CD4-positive, alpha-beta T cell treated with Interleukin-10 for 1 hour (primary cell): ENCODE measurements at regions not wholly inside any gene's neighbourhood (a gene's known extent, or its start where the extent isn't known, plus 50 kb on each side); places are given as distances from the start of the nearest gene placed in this dataset.

Experiments used
- DNase-seq: peaks from one replicate; pipeline ENCODE4 v3.0.0-alpha.2; 2020

DNA sequence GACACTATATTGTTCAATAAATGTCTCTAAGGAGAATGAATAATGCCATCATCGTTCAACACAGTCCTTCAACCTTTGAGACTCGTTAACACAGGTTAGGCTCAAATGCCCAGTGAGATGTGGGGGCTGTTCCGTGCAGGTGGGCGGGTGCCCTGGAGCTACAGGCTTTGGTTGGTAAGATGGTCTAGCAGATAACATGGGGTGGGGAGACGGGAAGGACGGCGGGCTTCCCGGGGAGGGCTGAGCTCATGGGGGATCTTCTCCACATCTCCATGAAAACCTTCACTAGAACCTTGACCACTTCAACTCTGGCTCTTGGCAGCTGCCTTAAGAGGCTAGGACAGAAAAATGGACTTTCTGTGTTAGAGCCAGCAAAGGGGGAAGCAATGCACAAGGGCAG, 134.1 kb upstream of the TCERG1L start:
- no peak for DNase-seq

DNA sequence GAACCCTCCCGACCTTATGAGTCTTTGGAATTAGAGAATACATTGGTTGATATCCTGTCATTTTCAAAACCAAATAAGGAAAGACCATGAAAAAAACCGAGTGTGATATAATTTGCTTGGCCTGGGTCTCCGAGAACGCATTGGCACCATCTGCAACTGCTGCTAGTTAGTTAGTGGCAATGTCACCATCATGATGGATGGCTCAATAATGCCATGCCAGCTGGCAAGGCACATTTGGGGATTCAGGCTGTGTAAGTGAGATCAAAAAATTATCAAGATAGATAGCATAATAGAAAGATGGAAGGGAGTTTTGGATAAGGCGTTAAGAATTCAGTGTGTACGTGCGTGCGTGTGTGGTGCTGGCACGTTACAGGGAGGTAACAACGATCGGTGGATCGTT, 134.7 kb upstream of the TCERG1L start:
- DNase-seq, result no peak

DNA sequence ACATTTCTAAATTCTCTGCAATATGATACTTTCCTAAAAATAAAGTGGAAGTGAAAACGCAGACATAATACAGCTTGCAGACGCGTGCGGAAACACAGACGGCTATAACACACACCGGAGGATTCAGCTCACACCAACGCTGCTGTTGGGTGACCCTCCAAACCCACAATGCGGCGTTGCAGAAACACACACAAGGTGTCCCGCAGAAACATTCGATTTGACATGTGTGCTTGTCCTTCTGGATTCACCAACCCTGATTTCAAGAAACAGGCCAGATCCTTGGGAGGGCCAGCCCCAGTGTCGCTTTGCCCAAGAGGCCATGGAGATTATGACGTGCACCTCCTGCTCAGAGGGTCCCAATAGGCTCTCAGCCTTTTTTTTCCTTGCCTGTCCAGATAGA, 136.7 kb upstream of the TCERG1L start:
- DNase-seq, result no peak

DNA sequence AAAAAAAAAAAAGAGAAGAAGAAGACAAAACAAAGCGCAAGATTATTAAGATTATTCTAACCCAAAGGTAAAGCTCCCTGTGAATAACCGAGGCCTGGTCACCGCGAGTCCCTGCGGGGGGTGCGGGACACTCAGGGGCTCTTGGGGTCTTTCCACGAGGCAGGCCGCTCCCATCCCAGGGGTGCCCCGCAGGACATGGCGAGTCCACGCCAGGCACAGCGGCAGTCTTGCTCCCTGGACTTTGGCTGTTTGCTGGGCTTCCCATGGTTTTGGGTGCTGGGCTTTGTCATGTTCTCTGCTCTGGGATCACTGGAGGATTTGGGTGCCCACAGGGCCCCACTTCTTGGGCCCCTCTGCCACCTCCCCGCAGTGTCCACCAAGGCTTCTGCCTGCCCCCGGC, 137.4 kb upstream of the TCERG1L start:
- DNase-seq, result no peak

DNA sequence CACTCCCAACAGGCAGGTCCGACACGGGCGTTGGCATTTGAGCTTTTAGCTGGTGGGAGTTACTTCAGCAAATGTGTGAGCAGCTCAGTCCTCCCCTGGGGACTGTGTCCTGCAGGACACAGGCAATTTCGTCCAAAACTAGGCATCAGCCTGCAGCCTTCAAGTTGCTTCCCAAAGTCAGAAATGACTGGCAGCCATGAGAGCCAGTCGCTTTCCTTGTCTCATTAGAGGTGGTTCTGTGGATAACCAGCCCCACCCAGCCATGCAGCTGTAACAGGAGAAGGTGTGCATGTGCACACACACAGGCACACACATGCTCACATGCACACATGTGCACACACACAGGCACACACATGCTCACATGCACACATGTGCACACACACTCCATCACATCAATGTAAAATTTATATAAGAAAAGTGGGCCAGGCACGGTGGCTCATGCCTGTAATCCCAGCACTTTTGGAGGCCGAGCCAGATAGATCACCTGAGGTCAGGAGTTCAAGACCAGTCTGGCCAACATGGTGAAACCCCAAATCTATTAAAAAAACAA, 138.8 kb upstream of the TCERG1L start:
- no peak for DNase-seq

DNA sequence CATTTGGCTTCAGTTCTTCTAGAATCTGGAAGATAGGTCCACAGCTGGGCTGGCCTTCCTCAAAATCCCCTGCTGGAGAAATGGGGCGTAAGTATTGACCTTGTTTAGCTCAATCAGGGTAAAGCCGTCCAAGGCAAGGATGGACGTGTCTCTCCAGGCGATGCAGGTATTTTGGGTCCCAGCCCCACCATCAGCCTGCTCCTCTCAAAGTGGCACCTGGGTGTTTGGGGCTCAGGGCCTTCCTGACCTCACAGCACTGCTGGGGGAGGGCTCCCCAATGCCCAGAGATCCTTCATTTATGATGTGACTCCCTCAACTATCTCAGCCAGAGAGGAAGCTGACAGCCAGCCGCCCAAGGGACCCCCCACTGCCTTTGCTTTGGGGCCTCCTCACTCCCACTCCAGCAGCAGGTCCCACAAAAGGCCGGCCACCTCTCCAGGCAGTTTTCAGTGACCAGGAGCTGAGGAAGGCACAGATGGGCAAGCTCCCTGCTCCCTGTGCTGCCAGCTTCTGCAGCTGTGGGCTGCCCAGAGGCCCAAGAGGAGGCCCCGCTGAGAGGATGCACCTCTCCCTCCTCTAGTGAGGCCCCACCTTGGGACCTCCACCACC, 140.0 kb upstream of the TCERG1L start:
- no peak for DNase-seq

DNA sequence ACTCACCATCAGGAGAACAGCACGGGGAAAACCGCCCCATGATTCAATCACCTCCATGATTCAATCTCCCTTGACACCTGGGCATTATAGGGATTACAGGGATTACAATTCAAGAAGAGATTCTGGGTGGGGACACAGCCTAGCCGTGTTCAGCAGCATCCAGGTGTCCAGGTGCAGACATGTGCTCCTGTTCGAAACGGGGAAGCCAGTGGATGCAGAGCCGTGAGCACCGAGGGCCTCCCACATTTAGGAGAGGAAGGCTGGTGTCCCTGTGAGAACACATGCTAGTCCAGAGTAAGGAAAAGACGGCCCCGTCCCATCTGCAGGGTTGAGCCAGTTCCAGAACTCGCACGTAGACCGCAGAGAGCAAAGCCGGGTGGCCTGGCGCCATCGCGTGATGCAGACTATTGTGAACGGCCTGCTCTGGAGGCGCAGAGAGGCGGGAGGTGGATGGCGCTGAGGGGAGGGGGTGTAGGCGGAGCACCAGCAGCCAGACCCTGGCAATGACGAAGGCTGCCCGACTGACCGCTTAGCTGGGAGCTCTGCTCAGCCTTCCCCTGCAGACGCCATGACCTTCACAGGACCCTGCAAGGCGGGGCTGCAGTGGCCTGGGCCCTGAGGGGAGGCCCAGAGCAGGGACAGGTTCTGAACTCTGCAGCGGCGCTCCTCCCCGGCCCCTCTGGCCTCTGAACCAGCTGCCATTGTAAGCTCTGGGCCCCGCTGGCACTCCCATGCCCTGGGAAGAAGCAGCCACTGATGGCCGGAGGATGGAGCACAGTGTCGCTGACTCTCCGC, 141.6 kb upstream of the TCERG1L start:
- DNase-seq, result no peak

DNA sequence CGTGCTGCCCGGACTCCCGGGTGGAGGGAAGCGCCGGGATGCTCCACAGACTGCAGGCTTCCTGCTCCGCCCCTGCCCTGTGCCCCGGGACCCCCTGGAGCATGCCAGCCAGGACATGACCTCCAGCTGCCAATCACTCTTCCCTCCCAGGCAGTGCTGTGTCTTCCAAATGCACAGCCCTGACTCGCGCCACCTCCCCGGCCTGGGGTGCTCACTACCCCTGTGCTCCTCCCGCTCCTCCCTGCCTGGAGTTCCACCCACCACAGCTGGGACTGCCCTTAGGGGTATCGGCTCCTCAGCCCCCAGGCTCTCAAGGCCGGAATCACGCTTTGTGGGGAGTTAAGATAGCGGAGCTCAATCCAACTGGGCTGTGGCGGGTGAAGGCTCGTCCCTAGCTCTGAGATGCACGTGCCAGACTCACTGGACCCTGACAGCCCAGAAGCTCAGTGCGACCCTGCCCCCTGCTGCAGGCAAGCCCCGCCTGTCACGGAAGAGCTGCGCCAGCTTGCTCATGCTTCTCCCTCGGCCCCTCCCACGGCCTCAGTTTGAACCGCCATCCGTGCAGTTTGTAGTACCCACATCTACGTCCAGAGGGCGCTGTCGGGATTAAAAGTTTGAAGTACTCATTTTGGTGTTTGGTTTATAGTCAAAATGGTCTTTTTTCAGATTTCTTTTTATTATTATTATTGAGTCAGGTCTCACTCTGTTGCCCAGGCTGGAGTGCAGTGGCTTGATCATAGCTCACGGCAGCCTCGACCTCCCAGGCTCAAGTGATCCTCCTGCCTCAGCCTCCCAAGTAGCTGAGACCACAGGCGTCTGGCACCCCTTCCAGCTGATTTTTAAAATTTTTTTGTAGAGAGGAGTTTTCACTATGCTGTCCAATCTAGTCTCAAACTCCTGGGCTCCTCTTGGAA, 142.5 kb upstream of the TCERG1L start:
- peak; percentile 36 for DNase-seq

DNA sequence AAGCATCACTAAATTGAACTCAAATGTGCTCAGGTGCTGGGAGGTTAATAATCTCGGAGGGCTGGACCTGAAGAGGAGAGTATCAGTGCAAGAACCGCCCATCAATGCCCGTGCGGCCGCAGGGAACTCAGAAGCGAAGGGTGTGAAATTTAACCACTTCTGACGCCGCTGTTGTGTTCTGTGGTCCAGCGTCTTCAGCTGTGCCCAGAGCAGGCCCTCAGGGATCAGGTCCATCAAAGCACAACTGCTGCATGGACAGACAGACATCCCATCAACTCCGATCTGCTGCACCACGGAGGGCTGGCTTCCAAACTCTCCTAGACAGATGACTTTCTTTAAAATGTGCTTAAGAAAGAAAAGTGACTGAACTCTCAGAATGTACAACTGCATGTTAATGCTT, 144.9 kb upstream of the TCERG1L start:
- no peak for DNase-seq

DNA sequence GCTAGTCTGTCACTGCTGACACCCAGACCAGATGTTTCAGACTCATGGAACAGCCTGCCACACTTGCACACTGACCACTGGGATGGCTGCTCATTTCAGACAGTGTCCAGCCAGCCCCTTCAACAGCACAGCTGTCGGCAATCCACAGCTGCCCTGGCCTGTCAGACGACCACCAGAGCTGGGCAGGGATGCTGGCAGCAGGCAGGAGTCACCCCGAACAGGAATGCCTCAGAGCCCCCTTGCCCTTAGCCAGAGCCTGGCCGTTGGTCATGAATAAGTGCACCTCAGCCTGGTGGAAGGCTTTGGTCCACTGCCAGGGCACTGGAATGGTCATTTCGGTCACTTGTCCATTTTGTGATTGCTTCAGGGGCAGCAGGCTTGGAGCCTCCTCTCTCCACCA, 149.6 kb upstream of the TCERG1L start:
- no peak for DNase-seq

DNA sequence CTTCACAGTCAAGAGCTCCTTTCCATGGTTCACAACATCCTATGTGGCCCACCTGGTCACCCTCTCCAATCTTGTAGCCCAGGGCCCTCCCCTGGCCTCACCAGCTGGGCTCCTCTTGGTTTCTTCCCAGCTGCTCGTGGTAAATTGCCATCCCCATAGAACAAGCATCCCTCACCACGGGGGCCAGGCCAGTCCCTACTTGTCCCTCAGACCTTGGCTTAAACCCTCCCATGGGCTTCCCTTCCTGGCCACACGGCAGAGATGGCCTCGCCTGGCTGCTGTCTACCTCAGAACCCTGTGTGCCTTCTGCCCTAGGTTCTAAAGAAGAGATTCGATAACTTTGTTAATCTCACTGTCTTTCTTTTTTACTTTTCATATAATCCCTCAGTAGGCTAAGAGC, 153.3 kb upstream of the TCERG1L start:
- DNase-seq, result no peak

DNA sequence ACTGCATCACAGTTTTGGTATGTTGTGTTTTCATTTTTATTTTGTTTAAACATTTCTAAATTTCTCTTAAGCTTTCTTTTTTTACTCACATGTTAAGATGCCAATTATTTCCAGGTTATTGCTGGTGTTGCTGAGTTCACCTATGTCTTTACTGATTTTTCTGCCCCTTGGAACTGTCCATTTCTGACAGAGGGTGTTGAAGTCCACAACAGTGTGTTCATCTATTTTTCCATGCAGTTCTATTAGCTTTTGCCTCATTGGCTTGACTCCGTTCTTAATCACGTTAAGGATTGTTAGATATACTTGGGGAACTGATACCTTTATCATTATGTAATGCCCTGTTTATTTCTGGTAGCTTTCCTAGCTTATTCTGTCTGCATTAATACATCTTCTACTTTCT, 158.0 kb upstream of the TCERG1L start:
- DNase-seq, result no peak

DNA sequence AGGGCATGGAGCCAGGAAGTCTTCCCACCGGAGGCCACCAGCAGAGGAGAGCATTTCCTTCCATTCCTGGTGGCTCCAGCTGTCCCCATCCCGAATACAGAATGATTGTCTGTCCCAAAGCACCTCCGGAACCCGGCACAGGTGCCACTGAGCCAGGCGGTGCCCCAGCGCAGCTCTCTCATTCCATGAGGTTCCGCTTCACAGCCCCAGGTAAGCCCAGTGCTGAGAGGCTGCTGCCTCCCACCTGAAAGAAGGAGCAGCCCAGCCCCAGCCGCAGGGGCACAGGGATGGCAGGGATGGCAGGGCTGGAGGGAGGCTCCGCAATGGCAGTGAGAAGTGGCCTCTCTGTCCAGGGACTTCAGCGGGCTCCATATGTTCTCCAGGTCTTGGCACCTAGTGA, 162.1 kb upstream of the TCERG1L start:
- no peak for DNase-seq

DNA sequence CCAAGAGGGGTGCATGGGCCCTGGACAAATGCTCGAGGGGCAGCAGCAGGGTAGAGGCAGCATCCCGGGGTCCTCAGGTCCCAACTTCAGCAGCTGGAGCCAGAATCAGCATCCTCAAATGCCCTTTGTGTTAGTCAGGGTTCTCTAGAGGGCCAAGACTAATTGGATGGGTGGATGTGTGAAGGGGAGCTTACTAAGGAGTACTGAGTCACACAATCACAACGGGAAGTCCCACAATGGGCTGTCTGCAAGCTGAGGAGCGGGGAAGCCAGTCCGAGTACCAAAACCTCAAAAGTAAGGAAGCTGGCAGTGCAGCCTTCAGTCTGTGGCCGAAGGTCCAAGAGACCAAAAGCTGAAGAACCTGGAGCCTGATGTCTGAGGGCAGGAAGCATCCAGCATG, 162.9 kb upstream of the TCERG1L start:
- DNase-seq, result no peak

DNA sequence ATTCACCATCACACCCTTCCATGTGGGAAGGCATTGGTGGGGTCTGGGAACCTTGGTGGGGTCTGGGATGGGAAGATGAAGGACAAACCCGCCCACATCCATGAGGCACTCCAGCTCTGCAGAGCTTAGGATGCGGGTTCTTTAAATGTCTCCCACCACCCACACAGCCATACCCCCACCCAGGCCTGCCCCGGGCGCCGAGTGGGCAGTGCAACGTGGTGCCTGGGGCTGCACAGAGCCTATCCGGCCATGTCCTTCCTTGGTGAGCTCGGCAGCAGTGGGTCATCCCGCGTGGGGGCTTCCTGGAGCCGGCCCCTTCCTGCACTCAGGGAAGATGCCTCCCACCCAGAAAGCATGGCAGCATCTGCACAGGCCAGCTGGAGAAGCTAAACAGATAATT, 163.5 kb upstream of the TCERG1L start:
- no peak for DNase-seq

DNA sequence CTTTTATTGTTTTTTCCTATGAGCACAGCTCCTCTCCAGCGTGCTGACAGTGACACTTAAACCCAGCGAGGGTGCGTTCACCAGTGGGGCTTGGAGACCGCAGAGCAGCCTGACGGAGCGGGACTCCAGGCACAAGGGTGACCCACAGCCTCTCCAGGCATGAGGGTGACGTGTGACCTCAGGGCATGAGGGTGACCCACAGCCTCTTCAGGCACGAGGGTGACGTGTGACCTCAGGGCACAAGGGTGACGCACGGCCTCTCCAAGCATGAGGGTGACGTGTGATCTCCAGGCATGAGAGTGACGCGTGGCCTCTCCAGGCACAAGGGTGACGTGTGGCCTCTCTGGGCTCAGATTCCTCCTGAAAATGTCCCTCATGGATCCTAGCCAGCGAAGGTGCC, 164.3 kb upstream of the TCERG1L start:
- DNase-seq, result no peak

DNA sequence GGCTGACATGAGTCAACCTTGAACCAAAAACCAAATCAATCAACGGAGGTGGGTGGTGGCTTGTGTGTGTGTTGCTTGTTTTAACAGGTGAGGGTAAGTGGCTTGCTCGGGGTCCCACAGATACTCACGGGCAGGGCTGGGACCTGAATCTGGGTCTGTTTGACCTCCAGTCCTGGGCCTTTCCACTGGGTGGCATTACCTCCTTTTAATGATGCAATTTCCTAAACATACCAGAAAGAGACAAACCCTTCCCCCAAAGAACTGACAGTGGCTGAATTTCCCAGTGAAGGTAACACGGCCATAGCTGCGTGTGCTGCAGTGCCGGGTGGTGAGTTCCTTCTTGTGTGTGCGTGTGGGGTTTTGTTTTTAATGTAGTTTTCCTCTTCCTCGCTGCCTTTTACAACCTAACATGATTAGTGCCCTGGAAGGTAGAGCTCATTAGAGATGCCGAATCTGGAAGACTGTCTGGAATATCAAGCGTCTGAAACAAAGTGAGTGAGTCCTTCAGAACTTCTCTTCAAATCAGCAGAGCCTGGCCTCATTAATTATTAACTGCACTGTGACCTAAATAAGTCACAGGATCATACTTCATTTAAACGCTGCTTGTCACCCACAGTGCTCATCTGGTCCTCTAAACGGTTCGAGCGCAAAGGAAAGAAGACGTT, 166.1 kb upstream of the TCERG1L start:
- DNase-seq, result no peak

DNA sequence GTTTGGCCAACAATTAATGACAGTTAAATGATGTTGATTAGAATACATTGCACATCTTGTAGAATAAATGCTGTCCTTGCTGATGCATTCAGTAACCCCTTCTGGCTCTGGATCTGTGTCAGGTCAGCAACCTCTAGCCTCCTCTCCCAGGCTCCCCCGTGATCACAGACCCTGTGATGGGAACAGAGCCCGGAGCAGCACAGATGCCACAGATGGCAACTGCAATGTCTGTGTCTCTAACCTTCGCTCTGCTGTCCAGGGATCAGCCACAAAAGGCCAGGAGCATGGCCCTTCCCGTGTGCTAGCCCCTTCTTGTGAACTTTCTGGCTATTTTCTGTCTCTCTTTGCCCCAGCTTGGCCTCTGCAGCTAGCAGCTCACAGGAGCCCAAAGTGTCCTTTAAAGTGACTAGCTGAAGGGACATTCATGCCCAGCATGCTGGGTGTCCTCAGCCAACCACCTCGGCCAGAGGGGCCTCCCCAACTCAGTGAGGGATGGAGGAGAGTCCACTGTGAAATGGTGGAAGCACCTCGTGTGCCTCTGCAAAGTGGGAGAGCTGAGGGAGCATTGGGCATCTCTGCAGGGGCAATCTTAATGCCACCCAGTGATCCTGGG, 167.0 kb upstream of the TCERG1L start:
- DNase-seq, result no peak

DNA sequence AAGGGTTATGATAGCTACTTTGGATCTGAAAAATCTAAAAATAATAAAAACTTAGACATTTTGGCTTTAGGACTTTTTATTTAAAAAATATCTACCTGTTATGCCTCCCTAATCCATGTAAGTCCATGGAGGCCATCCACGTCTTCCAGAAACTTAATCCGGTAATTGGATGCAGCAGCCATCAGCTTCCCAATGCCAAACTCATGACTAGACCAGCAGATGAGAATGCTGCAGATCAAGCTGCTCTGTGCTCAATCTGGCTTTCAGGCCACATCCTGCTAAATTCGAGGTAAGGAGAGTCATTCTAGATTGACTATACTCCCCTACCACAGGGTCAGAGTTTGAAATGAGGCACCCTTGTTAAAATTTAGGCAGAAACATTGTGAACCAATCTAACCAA, 168.5 kb upstream of the TCERG1L start:
- DNase-seq, result no peak

DNA sequence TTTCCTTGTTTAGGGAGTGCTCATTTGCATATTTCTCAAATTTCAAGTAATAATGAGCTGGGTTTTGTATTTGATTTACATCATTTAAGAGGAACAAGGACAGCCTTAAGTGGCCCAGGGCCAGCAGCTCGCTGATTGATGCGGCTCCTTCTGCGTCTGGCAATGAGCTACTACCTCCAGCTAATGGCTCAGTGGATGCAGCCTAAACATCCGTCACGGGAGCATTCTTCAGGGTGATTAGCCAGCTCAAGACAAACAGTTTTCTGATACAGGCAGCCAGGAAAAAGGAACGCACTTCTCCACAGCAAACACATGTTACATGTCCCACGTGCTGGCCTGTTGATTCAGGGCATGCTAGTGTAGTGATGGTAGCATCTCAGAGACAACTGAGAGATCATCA, 169.3 kb upstream of the TCERG1L start:
- no peak for DNase-seq

DNA sequence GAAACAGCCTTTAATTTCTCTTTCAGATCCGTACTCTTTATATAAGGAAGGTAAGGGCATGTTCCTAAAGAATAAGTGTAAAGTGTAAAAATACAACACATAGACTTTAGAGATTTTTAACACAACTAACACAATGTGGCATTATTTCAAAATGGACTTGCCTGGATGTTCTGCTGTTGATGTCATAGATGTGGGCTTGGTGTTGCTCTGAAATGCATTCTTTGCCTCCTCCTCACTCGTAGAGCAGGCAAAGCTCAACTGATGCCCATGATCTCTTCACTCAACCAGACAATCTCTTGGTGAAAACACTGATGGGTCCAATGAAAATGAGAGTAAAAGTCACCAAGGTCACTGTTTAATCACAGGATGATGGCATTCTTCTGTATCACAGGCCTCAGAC, 174.2 kb upstream of the TCERG1L start:
- DNase-seq, result no peak

DNA sequence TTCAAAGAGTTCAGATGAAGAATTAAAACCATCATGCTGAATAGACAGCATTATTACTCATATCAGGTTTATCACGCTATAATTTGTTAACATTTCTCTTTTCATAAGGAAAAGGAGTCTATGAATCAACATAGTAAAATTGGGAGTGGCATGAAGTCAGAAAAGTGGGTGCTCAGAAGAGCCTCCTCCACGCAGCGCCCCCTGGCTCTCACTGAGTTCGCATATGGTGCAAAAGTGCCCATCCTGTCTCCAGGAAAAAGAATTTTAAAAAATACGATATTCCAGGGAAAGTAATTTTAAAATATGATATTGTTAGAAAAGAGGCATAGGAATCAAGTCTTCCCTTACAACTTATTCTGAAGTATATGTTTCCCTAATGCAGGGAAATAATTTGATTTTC, 176.3 kb upstream of the TCERG1L start:
- no peak for DNase-seq
